Activated T-cell treated with anti-CD3 and anti-CD28 coated beads, Interleukin-2, amount 50 U/mL, for 72 hours (primary cell): ENCODE measurements at regions not wholly inside any gene's neighbourhood (a gene's known extent, or its start where the extent isn't known, plus 50 kb on each side); places are given as distances from the start of the nearest gene placed in this dataset.

Source experiments
- ATAC-seq, 2 donors: fragments of 150-1000 bp; cut with Tn5 transposase; replicated peaks in 1 of 2; 2 replicates each; pipeline ENCODE4 v1.10.0; 2021; ENCODE audit warnings: moderate library complexity in 2 of 2, mild to moderate bottlenecking in 1 of 2
- DNase-seq, 2 donors: peaks; one replicate each; pipeline ENCODE4 v3.0.0; 2021 to 2022; ENCODE audit warnings: mixed read lengths in 1 of 2
- H3K27ac Mint-ChIP-seq: one replicate; pipeline ENCODE4 v1.8.0; 2022; ENCODE audit warnings: mild to moderate bottlenecking, moderate library complexity, mixed read lengths
- H3K27me3 Mint-ChIP-seq: one replicate; pipeline ENCODE4 v1.8.0; 2022; ENCODE audit warnings: low read depth, mixed read lengths
- H3K36me3 Mint-ChIP-seq, 2 donors: one replicate each; pipeline ENCODE4 v1.8.0; 2022; ENCODE audit warnings: mixed read lengths in 2 of 2, mild to moderate bottlenecking in 1 of 2; ENCODE audit not compliant: insufficient read depth in 2 of 2
- H3K4me1 Mint-ChIP-seq: one replicate; pipeline ENCODE4 v1.8.0; 2022; ENCODE audit warnings: low read depth, mixed read lengths
- H3K4me3 Mint-ChIP-seq, 2 donors: one replicate each; pipeline ENCODE4 v1.8.0; 2022; ENCODE audit warnings: mild to moderate bottlenecking in 2 of 2, mixed read lengths in 2 of 2, moderate library complexity in 2 of 2
- H3K9me3 Mint-ChIP-seq, 2 donors: one replicate each; pipeline ENCODE4 v1.8.0; 2022; ENCODE audit warnings: mixed read lengths in 2 of 2

DNA sequence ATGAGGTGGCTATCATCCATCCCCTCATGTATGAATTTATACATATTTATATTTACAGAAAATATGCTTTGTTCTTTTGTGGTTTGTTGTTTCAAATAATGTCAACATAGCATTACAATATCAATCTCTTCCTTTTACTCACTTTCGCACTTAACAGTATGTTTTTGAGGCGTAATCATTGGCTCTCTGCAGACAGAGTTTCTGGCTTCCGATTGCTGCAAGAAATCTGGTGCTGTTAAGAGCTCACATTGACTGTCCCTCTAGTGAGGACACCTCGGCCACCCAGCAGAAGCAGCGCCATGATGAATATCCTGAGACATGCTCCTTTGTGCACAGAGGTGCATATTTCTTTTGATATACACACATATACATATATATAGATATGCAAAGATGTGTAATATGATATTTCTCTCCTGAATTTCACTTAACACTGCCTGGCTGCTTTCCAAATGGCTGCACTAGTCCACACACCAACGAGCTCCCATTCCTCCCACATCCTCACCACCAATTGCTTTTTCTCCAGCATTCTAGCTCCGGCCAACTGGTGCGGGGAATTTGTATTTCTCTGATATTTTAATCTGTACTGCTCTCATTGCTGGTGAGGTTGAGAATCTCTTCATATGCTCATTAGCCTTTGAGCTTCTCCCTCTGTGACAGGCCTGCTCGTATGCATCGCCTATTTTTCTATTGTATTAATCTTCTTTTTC lies 248.4 kb downstream of the SIPA1L2 start:
- DNase-seq (no peak), ATAC-seq (no peak)
- Mint-ChIP-seq H3K36me3 (no peaks in the 10 kb centered on the region), H3K27ac (no peak overlapping the region), H3K9me3 (no peaks in the 10 kb centered on the region), H3K27me3 (peaks cover 5% of the 10 kb centered on the region), H3K4me3 (no peak overlapping the region), H3K4me1 (peaks cover 7% of the 10 kb centered on the region)

DNA sequence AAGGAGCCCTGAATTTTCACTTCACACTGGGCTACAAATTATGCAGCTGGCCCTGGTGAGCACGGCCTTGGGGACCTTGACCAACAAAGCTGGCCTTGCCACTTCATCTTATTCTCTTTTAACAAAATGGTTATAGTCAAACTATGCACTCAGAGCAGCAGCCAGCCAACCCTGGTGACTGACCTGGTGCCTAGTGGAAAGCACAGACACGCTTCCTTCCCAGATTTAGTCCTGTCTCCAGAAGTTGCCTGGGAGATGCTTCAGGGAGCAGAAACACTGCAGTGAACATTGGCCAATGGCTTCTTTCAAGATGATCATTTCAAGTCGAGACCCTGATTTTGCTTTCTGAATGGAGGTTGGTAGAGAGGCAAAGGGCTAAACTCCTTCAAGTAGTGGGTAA lies 249.3 kb downstream of the SIPA1L2 start:
- ATAC-seq: no peak
- H3K27ac Mint-ChIP-seq: no peak overlapping the region
- peaks cover 7% of the 10 kb centered on the region for H3K4me1 Mint-ChIP-seq
- H3K36me3 Mint-ChIP-seq: no peaks in the 10 kb centered on the region
- H3K9me3 Mint-ChIP-seq: no peaks in the 10 kb centered on the region
- no peak overlapping the region for H3K4me3 Mint-ChIP-seq
- peaks cover 5% of the 10 kb centered on the region for H3K27me3 Mint-ChIP-seq
- no peak for DNase-seq

DNA sequence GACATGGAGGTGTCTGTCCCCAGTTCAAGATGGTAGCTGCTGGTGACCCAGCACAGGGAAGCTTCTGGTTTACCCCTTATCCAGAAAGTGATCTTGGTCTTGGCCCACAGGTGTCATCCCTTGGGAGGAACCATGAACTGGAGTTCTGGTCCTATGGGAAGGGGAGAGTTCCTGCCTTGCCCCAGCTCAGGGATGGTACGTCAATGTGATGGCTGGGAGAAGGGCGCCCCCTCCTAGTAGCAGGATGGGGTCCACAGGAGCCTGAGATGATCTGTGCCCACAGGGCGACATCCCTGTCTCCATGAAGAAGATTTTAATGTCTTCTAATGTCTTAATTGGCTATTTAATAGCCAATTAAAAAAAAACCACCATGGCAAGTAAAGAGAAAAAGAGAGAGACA lies 249.8 kb downstream of the SIPA1L2 start:
- H3K27ac Mint-ChIP-seq: no peak overlapping the region
- peaks cover 7% of the 10 kb centered on the region for H3K4me1 Mint-ChIP-seq
- peaks cover 5% of the 10 kb centered on the region for H3K27me3 Mint-ChIP-seq
- ATAC-seq (no peak), DNase-seq (no peak)
- no peaks in the 10 kb centered on the region for H3K36me3 Mint-ChIP-seq
- no peaks in the 10 kb centered on the region for H3K9me3 Mint-ChIP-seq
- no peak overlapping the region for H3K4me3 Mint-ChIP-seq

DNA sequence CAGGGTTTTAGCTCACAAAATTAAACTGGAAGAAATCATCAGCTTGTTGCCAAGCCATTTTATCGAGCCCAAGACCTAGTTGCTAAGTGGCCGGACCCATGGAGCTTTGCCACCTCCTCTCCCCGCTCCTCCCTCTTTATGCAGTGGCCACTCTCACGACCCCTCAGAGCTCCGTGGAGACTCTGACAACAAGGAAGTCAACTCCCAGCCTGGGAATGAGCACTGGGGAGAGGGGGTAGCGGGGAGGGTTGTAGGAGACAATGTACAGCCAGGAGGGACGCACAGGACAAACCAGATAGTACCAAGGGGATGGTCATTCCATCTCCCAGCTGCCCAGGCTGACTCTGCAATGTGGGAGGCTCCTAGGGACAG lies 250.9 kb downstream of the SIPA1L2 start:
- Mint-ChIP-seq H3K9me3 (no peaks in the 10 kb centered on the region), H3K4me3 (no peak overlapping the region), H3K36me3 (no peaks in the 10 kb centered on the region), H3K27me3 (peaks cover 5% of the 10 kb centered on the region), H3K27ac (no peak overlapping the region), H3K4me1 (peaks cover 7% of the 10 kb centered on the region)
- ATAC-seq: no peak
- DNase-seq: no peak

DNA sequence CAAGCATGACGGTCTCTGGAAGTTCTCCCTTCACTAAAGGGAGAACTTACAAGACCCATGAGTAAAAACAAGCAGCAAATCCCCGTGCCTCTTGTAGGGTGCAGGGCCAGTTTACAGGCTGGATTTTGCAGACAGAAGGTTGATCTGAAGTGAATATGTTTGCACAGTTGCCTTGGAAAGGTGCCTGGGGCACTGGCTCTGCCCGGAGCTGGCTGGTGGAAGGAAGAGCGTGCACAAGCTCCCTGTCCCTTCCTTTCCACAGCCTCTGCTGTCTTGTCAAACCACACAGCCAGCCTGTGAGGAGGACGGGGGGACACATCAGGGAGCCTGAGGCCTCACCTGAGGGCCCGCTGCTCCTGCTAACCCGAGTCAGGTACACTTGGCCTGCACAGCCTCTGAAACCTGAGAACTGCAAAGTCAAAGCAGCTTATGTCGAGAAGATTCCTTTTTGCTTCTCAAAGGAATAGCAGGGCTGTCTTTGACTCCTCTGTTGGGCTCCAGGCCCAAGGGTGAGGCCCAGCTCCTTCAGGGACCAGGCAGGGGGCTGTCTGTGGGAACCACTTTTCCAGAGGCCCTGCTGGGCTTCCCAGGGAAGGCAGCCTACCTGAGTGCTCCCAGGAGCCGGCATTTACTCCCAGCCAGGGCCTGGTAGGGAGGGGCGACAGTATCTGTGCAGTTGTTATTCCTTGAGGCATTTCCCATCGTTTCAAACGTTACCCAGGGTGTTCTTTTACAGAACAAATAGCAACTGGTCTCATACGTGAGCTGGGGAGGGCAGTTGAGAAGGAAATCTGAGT lies 251.5 kb downstream of the SIPA1L2 start:
- H3K9me3 Mint-ChIP-seq: no peaks in the 10 kb centered on the region

DNA sequence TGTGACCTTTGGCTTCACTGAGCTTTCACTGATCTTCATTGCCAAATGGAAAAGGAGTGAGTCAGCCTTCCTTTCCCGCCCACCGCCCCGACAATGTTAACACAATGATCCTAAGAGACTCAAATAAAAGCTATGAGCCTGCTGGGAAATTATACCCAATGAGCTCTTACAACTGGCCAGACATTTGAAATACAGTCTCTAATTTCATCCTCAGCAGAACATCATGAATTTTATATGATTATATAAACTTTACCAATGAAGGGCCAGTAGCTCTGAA lies 252.5 kb downstream of the SIPA1L2 start:
- no peak for ATAC-seq
- Mint-ChIP-seq H3K27me3 (peaks cover 5% of the 10 kb centered on the region), H3K27ac (no peak overlapping the region), H3K9me3 (no peaks in the 10 kb centered on the region), H3K4me1 (peaks cover 7% of the 10 kb centered on the region), H3K36me3 (no peaks in the 10 kb centered on the region), H3K4me3 (no peak overlapping the region)
- DNase-seq: no peak

More for the DNA sequence above, 251.5 kb downstream of the SIPA1L2 start:
- ATAC-seq (no peak), DNase-seq (no peak)
- H3K4me3 Mint-ChIP-seq: no peak overlapping the region
- H3K4me1 Mint-ChIP-seq: peaks cover 7% of the 10 kb centered on the region
- H3K27me3 Mint-ChIP-seq: peaks cover 5% of the 10 kb centered on the region
- H3K36me3 Mint-ChIP-seq: no peaks in the 10 kb centered on the region
- H3K27ac Mint-ChIP-seq: no peak overlapping the region

DNA sequence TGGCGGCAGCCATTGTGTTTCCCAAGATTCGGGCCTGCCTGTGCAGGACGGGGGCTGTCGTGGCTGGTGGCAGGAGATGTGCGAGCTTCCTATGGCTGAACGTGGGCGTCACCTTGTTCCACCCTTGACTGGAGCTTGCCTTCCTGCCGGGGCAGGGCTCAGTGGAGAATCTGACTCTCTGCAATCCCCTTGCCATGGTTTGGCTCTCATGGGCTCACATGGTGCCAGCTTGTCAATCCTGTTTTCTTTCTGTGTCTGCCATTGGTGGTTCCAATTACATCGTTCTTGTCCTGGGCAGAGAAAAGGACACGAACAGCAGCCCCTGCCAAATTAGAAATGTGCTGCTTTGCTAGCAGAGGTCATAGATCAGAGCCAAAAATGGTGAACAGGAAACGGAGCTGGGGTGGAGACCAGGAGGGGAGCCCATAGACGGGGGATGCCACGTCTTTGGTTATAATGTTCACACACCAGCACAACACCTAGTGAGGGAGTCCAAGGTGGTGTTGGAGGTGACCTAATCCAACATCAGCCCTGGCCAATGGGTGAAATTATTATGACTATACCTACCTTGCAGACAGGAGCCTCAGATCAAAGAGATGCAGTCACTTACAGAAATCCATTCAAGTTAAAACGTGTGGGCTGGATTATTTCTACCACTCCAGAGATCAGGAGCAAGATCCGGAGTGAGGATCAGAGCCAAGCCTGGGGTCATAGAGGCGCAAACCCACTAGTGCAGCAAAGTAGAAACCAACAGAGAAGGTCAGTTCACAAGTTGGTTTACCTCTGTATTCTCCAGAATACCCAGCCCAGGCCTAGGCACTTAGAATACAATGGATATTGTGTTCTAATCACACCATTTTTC lies 253.1 kb downstream of the SIPA1L2 start:
- no peak for DNase-seq
- Mint-ChIP-seq H3K4me3 (no peak overlapping the region), H3K27me3 (peaks cover 5% of the 10 kb centered on the region)

DNA sequence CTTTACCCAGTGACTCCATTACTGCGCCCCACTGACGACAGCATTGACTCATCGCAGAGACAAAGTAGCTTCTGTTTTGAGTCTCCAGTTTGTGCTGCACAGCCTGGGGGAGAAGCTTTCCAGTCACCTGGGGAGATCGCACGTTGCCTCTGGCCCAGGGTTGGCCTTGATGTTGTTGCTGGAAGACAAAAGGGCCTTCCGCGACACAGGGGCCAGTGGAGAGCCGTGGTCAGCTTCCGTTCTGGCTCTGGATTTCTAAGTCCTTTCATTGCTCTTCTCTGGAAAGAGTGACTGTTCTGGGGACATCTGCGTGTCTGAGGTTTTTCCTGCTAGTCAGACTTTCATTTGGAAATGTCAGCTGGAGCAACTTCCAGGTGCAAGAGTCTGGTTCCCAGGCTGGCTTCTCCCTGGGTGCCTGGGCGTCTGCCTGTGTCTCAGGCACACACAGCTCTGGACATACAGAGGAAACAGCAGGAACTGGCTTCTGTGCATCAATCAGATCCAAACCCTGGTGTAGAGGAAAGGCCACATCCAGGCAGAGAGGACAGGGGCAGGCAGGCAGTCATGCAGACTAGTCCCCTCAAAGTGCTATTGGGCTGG lies 257.0 kb downstream of the SIPA1L2 start:
- H3K9me3 Mint-ChIP-seq: no peaks in the 10 kb centered on the region
- H3K27ac Mint-ChIP-seq: no peak overlapping the region
- ATAC-seq: no peak
- no peak for DNase-seq
- H3K4me3 Mint-ChIP-seq: no peak overlapping the region
- H3K36me3 Mint-ChIP-seq: no peaks in the 10 kb centered on the region
- H3K27me3 Mint-ChIP-seq: no peaks in the 10 kb centered on the region
- peaks cover 7% of the 10 kb centered on the region for H3K4me1 Mint-ChIP-seq

More for the DNA sequence above, 253.1 kb downstream of the SIPA1L2 start:
- no peak for ATAC-seq
- Mint-ChIP-seq H3K27ac (no peak overlapping the region), H3K4me1 (peaks cover 7% of the 10 kb centered on the region), H3K9me3 (no peaks in the 10 kb centered on the region), H3K36me3 (no peaks in the 10 kb centered on the region)

DNA sequence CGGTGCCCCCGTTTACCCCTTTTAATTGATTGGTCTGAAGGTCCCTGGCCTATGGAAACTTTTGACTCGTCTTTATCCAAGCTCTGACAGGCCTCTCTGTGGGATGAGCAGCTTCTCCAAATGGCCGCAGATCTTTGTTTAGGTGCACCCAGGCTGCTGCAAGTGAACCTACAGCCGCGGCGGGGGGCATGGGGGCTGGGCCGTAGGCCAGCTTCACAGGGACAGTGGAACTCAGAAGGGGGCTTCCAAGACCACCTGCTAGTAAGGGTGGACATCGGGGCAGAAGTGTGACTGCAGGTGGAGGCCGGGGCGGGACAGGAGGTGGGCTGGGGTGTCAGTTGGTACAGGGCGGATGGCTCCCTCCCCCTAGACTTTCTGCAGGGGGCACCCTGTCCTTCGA lies 257.5 kb downstream of the SIPA1L2 start:
- no peaks in the 10 kb centered on the region for H3K36me3 Mint-ChIP-seq
- H3K27ac Mint-ChIP-seq: no peak overlapping the region
- H3K4me3 Mint-ChIP-seq: no peak overlapping the region
- H3K9me3 Mint-ChIP-seq: no peaks in the 10 kb centered on the region
- ATAC-seq (no peak), DNase-seq (no peak)
- peaks cover 6% of the 10 kb centered on the region for H3K4me1 Mint-ChIP-seq
- no peaks in the 10 kb centered on the region for H3K27me3 Mint-ChIP-seq

DNA sequence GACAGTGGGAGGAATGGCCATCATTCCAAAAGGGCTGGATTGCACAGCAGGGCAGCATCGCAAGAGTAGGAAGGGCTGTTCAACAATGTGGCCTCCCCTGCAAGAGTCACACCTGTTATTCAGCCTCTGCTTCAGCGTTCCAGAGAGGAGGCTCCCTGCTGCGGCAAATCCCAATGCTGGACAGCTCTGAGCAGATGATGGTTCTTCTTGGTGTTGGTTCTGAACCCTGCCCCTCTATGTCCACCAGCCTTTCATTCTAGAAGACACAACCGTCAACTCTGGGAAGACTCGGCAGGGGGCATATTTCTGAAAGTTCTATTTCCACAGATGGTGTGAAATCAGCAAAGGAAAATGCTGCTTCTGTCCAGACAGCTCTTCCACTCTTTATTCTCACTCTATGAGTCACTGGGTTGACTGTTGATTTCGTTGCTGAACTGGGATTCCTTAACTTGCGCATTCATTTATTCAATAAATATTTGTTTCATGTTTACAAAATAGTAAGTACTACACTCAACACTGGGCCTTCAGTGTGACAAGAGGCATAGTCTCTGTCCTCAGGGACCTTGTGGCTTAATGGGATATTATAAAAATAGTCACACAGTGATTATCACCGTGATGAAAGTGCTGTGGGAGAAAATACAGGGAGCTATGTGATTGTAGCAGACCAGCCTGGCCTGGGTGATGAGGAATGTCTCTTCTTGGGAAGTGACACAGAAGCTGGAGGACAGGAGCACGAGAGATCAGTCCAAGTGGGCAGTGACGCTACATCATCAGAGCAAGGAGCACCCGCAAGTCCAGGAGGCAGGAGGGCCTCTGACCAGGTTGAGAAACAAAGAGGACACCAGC lies 260.3 kb downstream of the SIPA1L2 start:
- Mint-ChIP-seq H3K4me3 (no peak overlapping the region), H3K9me3 (no peaks in the 10 kb centered on the region), H3K27me3 (no peaks in the 10 kb centered on the region), H3K36me3 (no peaks in the 10 kb centered on the region), H3K27ac (no peak overlapping the region), H3K4me1 (no peaks in the 10 kb centered on the region)
- ATAC-seq: no peak
- no peak for DNase-seq

DNA sequence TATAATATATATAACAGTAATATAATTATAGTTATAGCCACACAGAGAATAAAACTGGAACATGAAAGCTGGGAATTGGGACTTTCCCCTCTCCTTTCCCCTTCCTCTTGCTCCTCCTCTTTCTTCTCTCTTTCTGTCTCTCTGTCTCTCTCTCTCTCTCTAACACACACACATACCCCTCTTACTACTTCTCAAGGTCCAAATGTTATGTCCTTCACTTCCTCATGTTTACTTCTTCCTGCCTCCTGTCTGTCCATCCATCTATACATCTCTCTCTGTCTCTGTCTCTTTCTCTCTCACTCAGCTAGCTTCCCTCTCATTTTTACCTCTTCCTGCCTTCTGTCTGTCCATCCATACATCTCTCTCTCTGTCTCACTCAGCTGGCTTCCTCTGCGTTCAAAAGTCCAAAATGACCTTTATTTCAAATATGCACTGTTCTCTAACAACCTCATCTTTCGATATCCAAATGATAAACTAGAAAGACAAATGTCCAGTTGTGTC lies 261.1 kb downstream of the SIPA1L2 start:
- peak in 1 of 2 donors; percentile 25 for ATAC-seq
- Mint-ChIP-seq H3K9me3 (no peaks in the 10 kb centered on the region), H3K27me3 (no peaks in the 10 kb centered on the region)

DNA sequence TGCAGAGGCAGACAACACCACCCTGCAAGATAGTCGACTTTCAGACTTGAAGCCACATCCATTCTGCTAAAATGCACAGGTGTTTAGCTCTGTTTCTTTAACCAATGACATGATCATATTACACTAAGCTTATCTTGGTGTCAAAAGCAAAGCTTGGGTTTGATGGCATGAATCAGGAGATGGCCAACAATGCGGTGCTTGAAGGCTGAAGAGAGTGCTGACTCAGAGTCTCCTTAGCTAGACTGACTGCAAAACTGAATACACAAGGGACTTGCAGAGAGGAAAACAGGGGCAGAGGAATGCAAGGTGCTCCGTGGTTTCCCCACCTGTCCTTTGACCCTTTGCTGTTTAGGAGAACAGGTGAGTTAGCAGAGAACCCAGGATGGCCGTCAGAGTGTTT lies 262.6 kb downstream of the SIPA1L2 start:
- no peaks in the 10 kb centered on the region for H3K9me3 Mint-ChIP-seq
- DNase-seq: no peak

More for the DNA sequence above, 261.1 kb downstream of the SIPA1L2 start:
- Mint-ChIP-seq H3K4me1 (no peaks in the 10 kb centered on the region), H3K4me3 (no peak overlapping the region), H3K36me3 (no peaks in the 10 kb centered on the region), H3K27ac (no peak overlapping the region)
- no peak for DNase-seq

More for the DNA sequence above, 262.6 kb downstream of the SIPA1L2 start:
- no peak overlapping the region for H3K4me3 Mint-ChIP-seq
- H3K36me3 Mint-ChIP-seq: no peaks in the 10 kb centered on the region
- H3K27me3 Mint-ChIP-seq: peaks cover 5% of the 10 kb centered on the region
- no peak overlapping the region for H3K27ac Mint-ChIP-seq
- no peaks in the 10 kb centered on the region for H3K4me1 Mint-ChIP-seq
- peak in 1 of 2 donors; percentile 25 for ATAC-seq
